Lung (tissue), 11 donors: ENCODE measurements at regions not wholly inside any gene's neighbourhood (a gene's known extent, or its start where the extent isn't known, plus 50 kb on each side); places are given as distances from the start of the nearest gene placed in this dataset.

ENCODE experiments used
- ATAC-seq: fragments of 200-7000 bp; cut with Tn5 transposase; one replicate; pipeline ENCODE4 v1.9.1; 2020; ENCODE audit warnings: moderate number of reproducible peaks; ENCODE audit not compliant: insufficient read depth, low FRiP score
- DNase-seq, 3 donors: peaks; one replicate each; pipeline ENCODE4 v3.0.0-alpha.2; 2013 to 2017
- H3K27ac ChIP-seq, 2 donors: one replicate each; pipeline ENCODE4 v1.5.1; 2013; ENCODE audit warnings: mild to moderate bottlenecking in 2 of 2, moderate library complexity in 2 of 2, control low read depth in 1 of 2, inconsistent platforms in 1 of 2, low read depth in 1 of 2, low read length in 1 of 2
- H3K27me3 ChIP-seq, 3 donors: one replicate each; pipeline ENCODE4 v1.5.1; 2013; ENCODE audit warnings: low read length in 2 of 3; ENCODE audit not compliant: control insufficient read depth in 3 of 3, insufficient read depth in 3 of 3
- H3K36me3 ChIP-seq, 4 donors: one replicate each; pipeline ENCODE4 v1.5.1; 2013; ENCODE audit warnings: low read length in 4 of 4, mild to moderate bottlenecking in 1 of 4, moderate library complexity in 1 of 4; ENCODE audit not compliant: control insufficient read depth in 4 of 4, insufficient read depth in 4 of 4
- H3K4me1 ChIP-seq, 5 donors: one replicate each; pipeline ENCODE4 v1.5.1; 2013; ENCODE audit warnings: low read length in 5 of 5, mild to moderate bottlenecking in 2 of 5, moderate library complexity in 1 of 5; ENCODE audit not compliant: control insufficient read depth in 5 of 5, insufficient read depth in 5 of 5
- H3K4me3 ChIP-seq: one replicate; pipeline ENCODE4 v1.5.1; 2013; ENCODE audit warnings: mild to moderate bottlenecking, control low read depth, moderate library complexity
- H3K9ac ChIP-seq, 2 donors: one replicate each; pipeline ENCODE4 v1.5.1; 2013; ENCODE audit warnings: low read length in 2 of 2, control low read depth in 1 of 2; ENCODE audit not compliant: insufficient read depth in 1 of 2
- H3K9me3 ChIP-seq, 4 donors: one replicate each; pipeline ENCODE4 v1.5.1; 2013; ENCODE audit warnings: low read length in 3 of 4, mild to moderate bottlenecking in 1 of 4, moderate library complexity in 1 of 4; ENCODE audit not compliant: control insufficient read depth in 4 of 4, insufficient read depth in 3 of 4
- CTCF ChIP-seq: IDR thresholded peaks from 2 replicates; pipeline ENCODE4 v1.5.1; 2012; ENCODE audit warnings: mild to moderate bottlenecking; ENCODE audit errors: control extremely low read depth, extremely low read depth
- WGBS, 2 donors: extraction: QIAGEN DNeasy Blood & Tissue Kit; methylation state at CpG; one replicate each; pipeline ENCODE4 v1.1.7; 2013; 5-methylcytosine and 5-hydroxymethylcytosine counted together
- donor health status: control.
- donor health status: control.
- donor health status: Bipolar disorder and iron deficiency.
- donor health status: healthy.
- donor health status: DM: yes; HTN: yes; CAD: no.

GRCh38 chr10:2670864-2671263 lies 396.5 kb upstream of the PFKP start:
- no peak overlapping the region for H3K9ac ChIP-seq
- H3K9me3 ChIP-seq, result no peaks in the 10 kb centered on the region
- no peak for TF ChIP-seq CTCF
- no peak overlapping the region for H3K4me3 ChIP-seq
- no peaks in the 10 kb centered on the region for H3K27me3 ChIP-seq
- H3K4me1 ChIP-seq, result no peaks in the 10 kb centered on the region
- H3K36me3 ChIP-seq, result no peaks in the 10 kb centered on the region
- DNase-seq (no peak), ATAC-seq (no peak)
- 86% methylated on average over 7 of the region's 7 CpGs for WGBS, 2 donors
- H3K27ac ChIP-seq, result no peak overlapping the region

- ATAC-seq (no peak), DNase-seq (no peak)
- Histone ChIP-seq H3K36me3 (no peaks in the 10 kb centered on the region), H3K9ac (no peak overlapping the region), H3K4me1 (no peaks in the 10 kb centered on the region), H3K27ac (no peak overlapping the region), H3K4me3 (no peak overlapping the region), H3K27me3 (no peaks in the 10 kb centered on the region), H3K9me3 (peaks cover 0 to 4% (median 1%) of the 10 kb centered on the region in 4 donors)
- no peak for TF ChIP-seq CTCF
Observed at GRCh38 chr10:2665772-2666171, 401.6 kb upstream of the PFKP start.

GRCh38 chr10:2660276-2660675 lies 407.1 kb upstream of the PFKP start:
- WGBS, 2 donors, result 67 to 74% methylated on average over 10 of the region's 10 CpGs
- DNase-seq (no peak), ATAC-seq (no peak)
- peaks cover 0 to 4% (median 1%) of the 10 kb centered on the region in 4 donors for H3K9me3 ChIP-seq
- no peak overlapping the region for H3K4me3 ChIP-seq
- H3K9ac ChIP-seq, result no peak overlapping the region
- no peaks in the 10 kb centered on the region for H3K36me3 ChIP-seq
- no peaks in the 10 kb centered on the region for H3K4me1 ChIP-seq
- H3K27me3 ChIP-seq, result peaks cover 0 to 3% (median 0%) of the 10 kb centered on the region in 3 donors
- TF ChIP-seq CTCF, result no peak
- H3K27ac ChIP-seq, result no peak overlapping the region

GRCh38 chr10:2659660-2660209 lies 407.6 kb upstream of the PFKP start:
- H3K9ac ChIP-seq, result no peak overlapping the region
- H3K9me3 ChIP-seq, result peaks cover 0 to 2% (median under 1%) of the 10 kb centered on the region in 4 donors
- H3K36me3 ChIP-seq, result no peaks in the 10 kb centered on the region
- WGBS, 2 donors, result 79 to 91% methylated on average over 8 of the region's 8 CpGs
- no peak for DNase-seq
- H3K27ac ChIP-seq, result no peak overlapping the region
- no peak overlapping the region for H3K4me3 ChIP-seq
- peaks cover 0 to 3% (median 0%) of the 10 kb centered on the region in 3 donors for H3K27me3 ChIP-seq
- H3K4me1 ChIP-seq, result no peaks in the 10 kb centered on the region
- ATAC-seq, result no peak
- TF ChIP-seq CTCF, result no peak
